BE2C (cell line): ENCODE measurements at regions not wholly inside any gene's neighbourhood (a gene's known extent, or its start where the extent isn't known, plus 50 kb on each side); places are given as distances from the start of the nearest gene placed in this dataset.
A peak's percentile ranks its signal among the peaks of the same experiment; 100 is the strongest.

Experiments
- DNase-seq: peaks from one replicate; pipeline ENCODE4 v3.0.0-alpha.2; 2020
- H3K27me3 ChIP-seq: fragments of 250-450 bp; sonication (Bioruptor Pico); 2 replicates; pipeline ENCODE4 v1.5.1; 2020; ENCODE audit warnings: mild to moderate bottlenecking
- H3K36me3 ChIP-seq: fragments of 250-450 bp; sonication (Bioruptor Pico); 2 replicates; pipeline ENCODE4 v1.5.1; 2020; ENCODE audit warnings: mild to moderate bottlenecking
- H3K4me1 ChIP-seq: fragments of 250-450 bp; sonication (Bioruptor Pico); 2 replicates; pipeline ENCODE4 v1.5.1; 2020
- H3K4me3 ChIP-seq: 2 replicates; pipeline ENCODE4 v1.5.1; 2011; ENCODE audit warnings: low read depth, low read length
- H3K9me3 ChIP-seq: fragments of 250-450 bp; sonication (Bioruptor Pico); 2 replicates; pipeline ENCODE4 v1.5.1; 2020
- CTCF ChIP-seq: IDR thresholded peaks from 2 replicates; pipeline ENCODE4 v1.5.1; 2012; ENCODE audit warnings: mild to moderate bottlenecking, low read depth, low read length

DNA sequence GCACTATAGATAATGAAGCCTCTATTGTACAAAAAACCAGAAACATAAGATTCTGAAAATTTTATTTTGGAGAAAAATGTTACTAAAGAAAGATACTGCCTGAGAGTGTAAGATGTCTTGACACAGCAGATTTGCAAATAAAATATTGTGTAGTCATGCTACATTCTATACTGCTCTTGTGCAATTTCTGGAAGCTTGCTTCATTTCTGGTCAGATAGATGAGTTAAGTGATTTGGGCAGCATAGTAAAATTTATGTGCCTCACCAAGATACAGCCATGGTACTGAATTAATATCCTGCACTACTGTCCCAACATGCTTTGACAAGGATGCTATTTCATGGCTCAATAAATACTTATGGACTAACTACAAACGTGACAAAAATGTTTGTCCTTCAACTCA is 55.1 kb upstream of the STARD13 start:
- Histone ChIP-seq H3K9me3 (no peaks in the 10 kb centered on the region; the same call in 1 of the 2 replicates), H3K4me3 (no peak overlapping the region), H3K4me1 (no peaks in the 10 kb centered on the region), H3K36me3 (no peaks in the 10 kb centered on the region), H3K27me3 (no peaks in the 10 kb centered on the region)
- TF ChIP-seq CTCF: no peak
- DNase-seq: no peak

GRCh38 chr13:33341861-33342452 is 56.4 kb upstream of the STARD13 start:
- no peaks in the 10 kb centered on the region for H3K36me3 ChIP-seq
- H3K4me3 ChIP-seq: no peak overlapping the region
- no peaks in the 10 kb centered on the region; the same call in 1 of the 2 replicates for H3K9me3 ChIP-seq
- no peak for DNase-seq
- TF ChIP-seq CTCF: no peak
- H3K27me3 ChIP-seq: no peaks in the 10 kb centered on the region
- H3K4me1 ChIP-seq: no peaks in the 10 kb centered on the region

- no peak for DNase-seq
- no peaks in the 10 kb centered on the region for H3K36me3 ChIP-seq
- no peaks in the 10 kb centered on the region for H3K9me3 ChIP-seq
- no peak overlapping the region for H3K4me3 ChIP-seq
- no peak for TF ChIP-seq CTCF
- no peaks in the 10 kb centered on the region for H3K4me1 ChIP-seq
- H3K27me3 ChIP-seq: no peaks in the 10 kb centered on the region
Measured at GRCh38 chr13:33345842-33346241, 60.3 kb upstream of the STARD13 start.

DNA sequence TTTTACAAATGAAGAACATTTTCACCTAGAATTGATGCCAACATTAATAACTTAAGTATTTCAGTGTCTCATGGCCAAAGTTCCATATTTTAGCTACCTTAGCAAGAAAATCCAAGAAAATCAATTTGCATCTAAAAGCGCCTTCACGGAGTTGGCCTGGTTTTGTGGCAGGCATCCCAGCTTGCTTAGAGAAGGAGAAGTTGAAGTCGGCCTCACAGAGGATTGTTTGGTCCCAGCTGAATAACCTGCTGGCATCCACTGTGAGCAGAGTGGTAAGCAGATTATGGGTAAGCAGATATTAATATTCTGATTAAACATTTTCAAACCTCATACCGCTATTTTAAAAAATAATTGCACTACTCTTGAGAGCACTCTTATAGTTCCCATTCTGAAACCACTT is 62.3 kb upstream of the STARD13 start:
- Histone ChIP-seq H3K4me1 (no peaks in the 10 kb centered on the region), H3K4me3 (no peak overlapping the region)

DNA sequence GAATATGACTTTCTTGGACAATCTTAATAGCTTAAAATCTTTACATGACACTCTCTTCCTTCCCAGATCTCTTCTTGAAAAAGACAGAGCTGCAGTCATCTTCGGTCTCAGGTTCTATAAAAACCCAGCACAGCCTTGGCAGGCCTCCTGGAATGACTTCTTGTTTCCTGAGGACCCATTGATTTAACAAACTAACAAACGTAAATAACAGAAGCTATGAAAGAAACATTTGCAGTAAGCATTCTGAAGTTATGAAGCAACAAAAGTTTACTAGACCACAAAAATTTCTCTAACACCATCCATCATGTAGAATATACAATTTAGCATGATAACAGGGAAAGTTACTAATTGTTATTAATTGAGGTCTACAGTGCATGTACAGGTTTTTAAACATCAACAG is 62.8 kb upstream of the STARD13 start:
- no peaks in the 10 kb centered on the region for H3K27me3 ChIP-seq
- no peaks in the 10 kb centered on the region for H3K4me1 ChIP-seq
- no peaks in the 10 kb centered on the region for H3K9me3 ChIP-seq
- TF ChIP-seq CTCF: no peak
- no peak overlapping the region for H3K4me3 ChIP-seq
- DNase-seq: no peak
- no peaks in the 10 kb centered on the region for H3K36me3 ChIP-seq

More for the DNA sequence above, 62.3 kb upstream of the STARD13 start:
- Histone ChIP-seq H3K27me3 (no peaks in the 10 kb centered on the region), H3K36me3 (no peaks in the 10 kb centered on the region), H3K9me3 (no peaks in the 10 kb centered on the region)
- no peak for DNase-seq
- TF ChIP-seq CTCF: no peak

GRCh38 chr13:33349288-33349985 is 63.9 kb upstream of the STARD13 start:
- Histone ChIP-seq H3K27me3 (no peaks in the 10 kb centered on the region), H3K36me3 (no peaks in the 10 kb centered on the region), H3K9me3 (no peaks in the 10 kb centered on the region), H3K4me3 (peak overlapping the region; percentile 70), H3K4me1 (no peaks in the 10 kb centered on the region)
- TF ChIP-seq CTCF: no peak
- DNase-seq: no peak
